DLD1 (cell line): ENCODE measurements at regions not wholly inside any gene's neighbourhood (a gene's known extent, or its start where the extent isn't known, plus 50 kb on each side); places are given as distances from the start of the nearest gene placed in this dataset.

Experiments used
- in situ Hi-C: cut with HindIII; loops from 2 replicates; pipeline ENCODE4 v1.10.0; 2017; ENCODE audit warnings: low sequenced_read_pairs

DNA sequence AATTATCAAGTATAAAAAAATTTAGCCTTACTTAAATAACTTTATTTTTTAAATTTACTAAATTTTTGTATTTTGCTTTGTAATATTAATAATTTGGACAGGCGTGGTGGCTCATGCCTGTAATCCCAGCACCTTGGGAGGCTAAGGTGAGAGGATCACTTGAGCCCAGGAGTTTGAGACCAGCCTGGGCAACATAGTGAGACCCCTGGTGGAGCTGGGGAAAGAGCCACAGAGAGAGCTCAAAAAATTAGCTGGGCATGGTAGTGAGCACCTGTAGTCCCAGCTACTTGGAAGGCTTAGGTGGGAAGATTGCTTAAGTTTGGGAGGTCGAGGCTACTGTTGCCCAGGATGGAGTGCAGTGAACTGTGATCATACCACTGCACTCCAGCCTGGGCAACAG, 143.5 kb downstream of the B3GNT2 start:
- in situ Hi-C loops = no loop called here

DNA sequence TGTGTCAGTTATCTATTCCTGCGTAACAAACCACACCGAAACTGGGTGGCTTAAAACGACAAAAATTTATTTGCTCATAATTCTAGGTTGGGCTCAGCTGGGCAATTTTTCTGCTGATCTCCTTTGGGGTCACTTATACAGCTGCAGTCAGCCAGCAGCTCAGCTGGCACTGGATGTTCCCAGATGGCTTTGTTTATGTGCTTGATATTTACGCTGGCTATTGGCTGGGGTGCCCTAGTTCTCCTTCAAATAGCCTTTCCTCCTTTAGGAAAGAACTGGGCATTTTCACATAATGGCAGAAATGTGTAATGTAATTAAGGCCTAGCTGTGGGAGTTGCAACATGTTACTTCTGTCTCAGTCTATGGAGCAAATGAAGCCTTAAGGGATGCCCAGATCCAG, 142.2 kb downstream of the B3GNT2 start:
- in situ Hi-C loops = no loop called here

DNA sequence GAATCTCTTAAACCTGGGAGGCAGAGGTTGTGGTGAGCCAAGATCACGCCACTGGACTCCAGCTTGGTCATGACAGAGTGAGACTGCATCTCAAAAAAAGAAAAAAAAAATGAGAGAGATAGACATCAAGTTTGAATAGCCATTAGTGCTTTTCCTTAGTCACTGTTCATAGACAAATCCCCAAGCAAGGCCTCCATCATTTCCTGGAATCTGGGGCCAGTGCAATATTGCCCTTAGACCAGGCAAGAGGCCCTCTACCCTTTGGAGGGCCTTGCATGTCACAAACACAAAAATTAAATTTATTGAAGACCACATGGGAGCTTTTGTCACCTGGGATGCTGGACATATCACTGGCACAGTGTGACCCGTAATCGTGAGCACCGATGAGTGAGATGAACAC, 141.5 kb downstream of the B3GNT2 start:
- in situ Hi-C loops = no loop called here

DNA sequence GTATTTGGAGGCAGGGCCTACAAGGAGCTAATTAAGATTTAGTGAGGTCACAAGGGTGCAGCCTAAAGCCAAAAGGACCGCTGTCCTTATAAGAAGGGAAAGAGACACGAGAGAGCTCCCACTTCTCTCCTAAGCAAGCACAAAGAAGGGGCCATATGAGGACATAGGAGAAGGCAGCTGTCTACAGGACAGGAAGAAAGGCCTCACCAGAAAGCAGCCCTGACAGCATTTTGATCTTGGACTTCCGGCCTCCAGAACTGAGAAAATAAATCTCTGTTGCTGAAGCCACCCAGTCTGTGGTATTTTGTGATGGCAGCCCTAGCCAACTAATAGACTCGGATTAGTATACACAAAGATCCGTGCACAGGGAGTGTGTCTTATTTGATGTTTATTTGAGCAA, 139.7 kb downstream of the B3GNT2 start:
- in situ Hi-C loops = no loop called here

DNA sequence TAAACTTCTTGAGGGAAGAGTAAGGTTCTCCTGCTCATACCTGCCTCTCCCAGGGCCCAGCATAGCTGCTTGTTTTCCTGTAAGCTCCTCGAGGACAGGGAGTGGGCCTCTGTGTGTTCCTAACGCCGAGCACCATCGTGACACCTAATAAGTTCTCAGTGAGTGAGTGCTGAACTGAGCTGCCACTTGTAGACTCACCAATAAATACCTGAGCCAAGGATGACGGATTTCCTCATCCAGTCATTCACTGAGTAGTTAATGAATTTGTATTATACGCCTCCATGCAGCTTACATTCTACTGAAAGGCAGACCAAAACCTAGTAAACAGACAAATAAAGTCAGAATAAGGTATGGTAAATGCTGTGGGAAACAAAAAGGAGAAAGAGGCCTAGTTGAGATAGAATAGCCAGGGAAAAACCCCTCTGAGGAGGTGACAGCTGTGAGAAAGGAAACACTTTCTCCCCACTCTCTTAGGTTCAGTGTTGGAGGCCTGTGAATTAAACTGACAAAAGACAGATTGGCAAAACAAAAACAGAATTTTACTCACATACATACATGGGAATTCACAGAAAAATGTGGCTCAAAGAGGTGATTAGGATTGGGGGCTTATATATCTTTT, 138.6 kb downstream of the B3GNT2 start:
- in situ Hi-C loops = loop anchor here (5.0 kb wide), 1 partner anchor 97 kb away; no protein-coding TSS in a partner anchor

DNA sequence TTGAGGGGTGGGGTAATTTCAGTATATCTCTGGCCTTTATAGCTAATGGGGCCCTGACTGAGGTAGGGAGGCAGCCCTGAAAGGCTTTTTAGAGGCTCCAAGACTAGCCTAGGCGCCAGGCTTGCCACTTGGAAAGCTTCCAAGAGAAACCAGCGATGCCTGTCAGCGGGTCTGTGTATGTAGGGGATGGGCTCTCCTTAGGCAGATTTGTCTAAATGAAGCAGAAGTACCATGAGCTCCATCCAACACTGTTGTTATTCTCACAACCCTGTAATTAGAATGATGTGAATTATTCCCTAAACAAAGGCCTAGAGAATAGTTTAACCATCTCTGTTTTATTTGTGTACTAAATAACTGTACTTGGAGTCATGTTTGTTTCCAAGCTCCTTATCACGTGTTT, 138.1 kb downstream of the B3GNT2 start:
- in situ Hi-C loops = loop anchor here (5.0 kb wide), 1 partner anchor 97 kb away; no protein-coding TSS in a partner anchor

DNA sequence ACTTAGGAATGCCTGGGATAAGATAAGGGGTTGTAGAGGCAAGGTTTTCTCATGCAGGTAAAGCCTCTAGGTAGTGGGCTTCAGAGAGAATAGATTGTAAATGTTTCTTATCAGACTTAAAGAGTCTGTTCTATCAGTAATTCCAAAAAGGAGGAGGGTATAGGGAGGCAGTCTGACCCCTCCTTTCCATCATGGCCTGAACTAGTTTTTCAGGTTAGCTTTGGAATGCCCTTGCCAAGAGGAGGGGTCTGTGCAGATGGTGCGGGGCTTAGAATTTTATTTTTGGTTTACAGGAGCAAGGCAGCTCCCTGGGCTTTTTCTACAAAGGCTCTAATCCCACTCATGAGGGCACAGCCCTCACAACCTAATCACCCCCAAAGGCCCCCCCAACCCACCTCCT, 135.0 kb downstream of the B3GNT2 start:
- in situ Hi-C loops = loop anchor here (5.0 kb wide), 1 partner anchor 94 kb away; no protein-coding TSS in a partner anchor

DNA sequence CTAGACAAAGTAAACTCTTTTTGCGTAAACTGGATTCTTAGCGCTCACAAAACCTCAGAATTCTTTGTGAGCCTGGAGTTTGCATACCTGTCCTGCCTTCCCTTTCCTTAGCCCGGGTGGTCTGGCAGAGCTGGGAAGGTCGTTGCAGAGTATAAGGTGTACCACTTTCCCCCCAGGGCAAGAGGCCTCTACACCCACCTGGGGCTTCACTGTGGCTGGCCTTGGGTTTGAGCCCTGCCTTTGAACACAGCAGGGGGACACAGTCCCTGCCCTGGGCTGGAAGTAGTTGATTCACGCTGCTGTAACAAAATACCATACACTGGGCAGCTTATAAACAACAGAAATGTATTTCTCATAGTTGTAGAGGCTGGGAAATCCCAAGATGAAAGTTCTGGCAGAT, 133.9 kb downstream of the B3GNT2 start:
- in situ Hi-C loops = loop anchor here (5.0 kb wide), 1 partner anchor 92 kb away; no protein-coding TSS in a partner anchor

DNA sequence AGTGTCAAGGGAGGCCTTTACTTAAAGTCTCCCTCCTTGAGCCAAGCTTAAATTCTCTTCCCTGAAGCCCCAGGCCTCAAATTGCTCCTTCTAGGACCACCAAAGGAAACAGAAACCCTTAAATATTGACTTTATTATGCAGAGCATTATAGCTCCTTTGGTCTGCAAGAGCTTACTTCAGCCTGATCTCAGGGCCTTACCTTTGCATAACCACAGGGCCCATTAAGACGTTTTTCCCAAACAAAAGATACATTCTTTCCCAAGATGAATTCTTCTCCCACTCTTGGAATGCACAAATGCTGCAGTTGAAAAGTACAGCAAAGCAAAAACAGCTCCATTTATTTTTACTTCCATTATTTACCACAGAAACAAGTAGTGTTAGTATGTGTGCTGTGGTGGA, 130.8 kb downstream of the B3GNT2 start:
- in situ Hi-C loops = no loop called here

DNA sequence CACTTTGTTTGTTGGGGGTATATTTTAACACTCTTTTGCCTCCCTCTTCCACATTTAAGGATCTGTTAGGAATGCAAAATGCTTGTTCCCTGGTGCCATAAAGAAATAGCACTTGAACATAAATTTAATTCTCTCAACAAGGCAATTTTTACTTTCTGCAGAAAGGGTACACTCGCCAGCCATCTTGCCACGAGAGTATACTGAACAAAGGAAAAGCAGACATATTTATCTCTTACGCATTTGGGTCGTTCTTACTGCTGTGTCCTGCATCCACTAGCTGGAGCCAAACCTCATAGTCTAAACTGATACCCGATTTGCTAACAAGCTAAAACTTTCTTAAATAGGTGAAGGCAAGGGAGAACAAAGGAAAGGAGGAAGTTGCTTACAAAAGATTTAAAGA, 129.5 kb downstream of the B3GNT2 start:
- in situ Hi-C loops = no loop called here

DNA sequence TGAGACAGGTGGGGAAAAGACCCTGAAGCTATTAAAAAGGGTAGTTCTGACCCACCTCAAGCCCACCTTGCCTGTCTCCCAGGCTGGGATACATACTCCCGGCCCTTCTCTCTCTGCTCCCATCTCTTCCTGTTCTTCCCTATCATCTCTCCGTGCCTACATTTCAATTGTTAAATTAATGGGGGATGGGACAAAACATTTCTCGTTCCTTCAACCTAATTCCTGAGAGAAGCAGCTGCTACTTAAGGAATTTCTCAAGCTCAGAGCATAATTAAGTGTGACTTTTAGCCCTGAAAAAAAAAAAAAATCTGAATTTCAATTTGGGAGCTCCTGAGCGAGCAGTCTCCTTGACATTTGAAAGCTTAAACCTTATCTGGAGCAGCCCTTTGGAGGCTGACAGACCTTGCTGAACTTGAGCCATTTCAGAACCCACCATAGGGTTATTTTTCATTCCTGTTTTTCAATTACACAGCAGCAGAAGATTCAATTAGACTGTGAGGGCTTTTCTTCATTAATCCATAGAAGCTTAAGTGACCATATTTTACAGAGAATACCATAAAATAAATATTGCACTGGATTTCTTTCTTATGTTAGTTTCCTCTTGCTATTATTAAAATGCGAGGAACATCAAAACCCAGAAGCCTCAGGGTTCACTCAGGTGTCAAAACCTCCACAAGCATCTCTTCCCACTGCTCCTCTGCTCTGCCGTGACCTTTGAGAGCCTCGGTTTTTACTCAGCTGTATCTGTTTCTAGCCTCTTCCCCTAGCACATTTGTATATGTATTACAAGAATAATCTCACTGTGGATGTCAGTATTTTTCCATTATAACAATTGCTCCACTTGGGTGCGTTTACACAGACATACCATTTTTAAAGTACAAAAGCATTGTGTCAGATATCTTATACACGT, 125.7 kb downstream of the B3GNT2 start:
- in situ Hi-C loops = loop anchor here (5.0 kb wide), 1 partner anchor 64 kb away; no protein-coding TSS in a partner anchor

DNA sequence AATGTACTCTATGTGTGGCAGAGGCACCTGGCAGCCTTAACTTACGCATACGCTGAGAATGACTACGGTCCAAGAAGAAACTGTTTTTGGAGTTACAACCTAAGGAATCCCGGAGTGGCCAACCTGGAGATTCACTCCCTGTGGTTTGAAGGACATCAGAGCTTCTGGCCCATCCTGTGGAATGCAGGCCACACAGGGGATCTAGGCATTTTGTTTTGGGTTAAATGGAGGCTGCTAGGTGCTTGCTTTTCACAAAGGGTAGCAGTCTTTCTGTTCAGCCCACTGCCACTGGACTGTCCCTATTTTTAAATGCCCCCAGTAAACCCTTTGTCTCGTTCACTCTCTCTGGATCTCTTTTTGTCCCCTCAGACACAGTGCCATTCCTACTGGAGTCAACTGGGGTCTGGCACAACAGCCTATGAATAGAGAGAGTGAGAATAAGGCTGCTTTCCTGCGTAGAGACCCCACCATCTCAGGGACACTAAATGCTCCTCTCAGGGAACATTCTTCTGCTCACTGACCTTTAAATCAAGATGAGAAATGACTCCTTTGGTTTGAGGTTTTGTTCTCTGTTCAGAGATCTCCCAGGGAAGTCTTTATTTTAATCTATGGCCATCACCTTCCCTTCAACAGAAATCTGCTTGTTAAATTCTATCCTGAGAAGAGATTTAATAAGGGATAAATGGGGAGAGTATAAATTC, 124.9 kb downstream of the B3GNT2 start:
- in situ Hi-C loops = loop anchor here (5.0 kb wide), 1 partner anchor 64 kb away; no protein-coding TSS in a partner anchor

DNA sequence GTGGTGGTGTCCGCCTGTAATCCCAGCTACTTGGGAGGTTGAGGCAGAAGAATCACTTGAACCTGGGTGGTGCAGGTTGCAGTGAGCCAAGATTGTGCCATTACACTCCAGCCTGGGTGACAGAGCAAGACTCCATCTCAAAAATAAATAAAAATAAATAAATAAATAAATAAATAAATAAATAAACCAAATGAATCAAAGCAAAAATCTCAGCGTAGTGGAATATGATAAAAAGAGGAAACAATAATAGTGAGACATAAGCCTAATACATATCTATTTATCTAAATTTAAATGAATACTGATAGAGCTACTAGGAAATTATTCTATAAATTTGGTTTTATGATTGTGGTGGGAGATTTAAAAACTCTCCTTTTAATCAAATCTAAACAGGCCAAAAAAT, 124.2 kb downstream of the B3GNT2 start:
- in situ Hi-C loops = loop anchor here (5.0 kb wide), 1 partner anchor 63 kb away; no protein-coding TSS in a partner anchor

DNA sequence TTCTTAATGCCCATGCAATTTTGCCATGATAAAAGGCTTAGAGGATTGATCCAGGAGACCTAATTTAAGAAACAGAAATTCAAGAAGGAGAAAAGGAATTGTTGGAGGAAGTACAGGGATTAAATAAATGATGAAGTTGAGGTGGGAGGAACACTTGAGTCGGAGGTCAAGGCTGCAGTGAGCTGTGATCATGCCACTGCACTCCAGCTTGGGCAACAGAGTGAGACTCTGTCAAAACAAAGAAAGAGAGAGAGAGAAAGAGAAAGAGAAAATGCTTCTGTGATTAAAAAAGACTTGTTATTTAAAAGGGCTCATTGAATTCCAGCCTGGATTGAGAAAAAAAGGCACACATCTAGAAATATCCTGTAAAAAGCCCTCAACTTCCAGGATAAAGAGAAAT, 123.2 kb downstream of the B3GNT2 start:
- in situ Hi-C loops = no loop called here

DNA sequence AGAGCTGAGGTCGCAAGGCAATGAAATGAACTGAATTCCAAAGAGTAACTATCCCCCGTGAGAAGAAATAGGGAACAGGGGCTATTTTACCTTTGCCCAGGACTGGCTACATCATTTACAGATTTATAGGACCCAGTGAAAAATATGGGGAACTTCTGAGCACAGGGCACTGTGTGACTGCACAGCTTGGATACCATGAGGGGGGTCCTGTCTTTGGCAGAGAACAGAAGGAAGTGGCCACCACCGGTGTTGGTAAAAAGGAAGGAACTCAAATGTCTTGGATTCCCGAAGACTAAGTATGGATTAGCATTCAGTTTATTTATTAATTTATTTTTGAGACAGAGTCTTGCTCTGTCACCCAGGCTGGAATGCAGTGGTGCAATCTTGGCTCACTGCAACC, 119.6 kb downstream of the B3GNT2 start:
- in situ Hi-C loops = no loop called here

DNA sequence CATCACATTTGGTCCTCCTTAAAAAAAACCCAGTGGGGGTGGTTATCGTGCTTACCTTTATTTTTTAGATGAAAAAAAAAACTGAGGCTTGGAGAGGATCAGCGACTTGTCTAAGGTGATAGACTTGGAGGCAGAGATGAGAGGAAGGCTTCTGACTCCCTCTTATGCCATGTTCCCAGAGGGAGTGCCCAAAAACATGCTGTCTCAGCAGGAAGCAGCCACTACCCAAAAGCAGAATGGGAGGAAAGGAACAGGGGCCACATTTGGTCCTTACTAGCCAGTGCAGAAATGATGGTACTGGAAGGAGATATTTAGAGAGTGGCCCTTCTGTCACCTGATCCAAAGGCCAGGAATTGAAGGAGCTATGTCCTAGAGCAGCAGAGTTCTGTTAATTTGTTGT, 118.4 kb downstream of the B3GNT2 start:
- in situ Hi-C loops = no loop called here

DNA sequence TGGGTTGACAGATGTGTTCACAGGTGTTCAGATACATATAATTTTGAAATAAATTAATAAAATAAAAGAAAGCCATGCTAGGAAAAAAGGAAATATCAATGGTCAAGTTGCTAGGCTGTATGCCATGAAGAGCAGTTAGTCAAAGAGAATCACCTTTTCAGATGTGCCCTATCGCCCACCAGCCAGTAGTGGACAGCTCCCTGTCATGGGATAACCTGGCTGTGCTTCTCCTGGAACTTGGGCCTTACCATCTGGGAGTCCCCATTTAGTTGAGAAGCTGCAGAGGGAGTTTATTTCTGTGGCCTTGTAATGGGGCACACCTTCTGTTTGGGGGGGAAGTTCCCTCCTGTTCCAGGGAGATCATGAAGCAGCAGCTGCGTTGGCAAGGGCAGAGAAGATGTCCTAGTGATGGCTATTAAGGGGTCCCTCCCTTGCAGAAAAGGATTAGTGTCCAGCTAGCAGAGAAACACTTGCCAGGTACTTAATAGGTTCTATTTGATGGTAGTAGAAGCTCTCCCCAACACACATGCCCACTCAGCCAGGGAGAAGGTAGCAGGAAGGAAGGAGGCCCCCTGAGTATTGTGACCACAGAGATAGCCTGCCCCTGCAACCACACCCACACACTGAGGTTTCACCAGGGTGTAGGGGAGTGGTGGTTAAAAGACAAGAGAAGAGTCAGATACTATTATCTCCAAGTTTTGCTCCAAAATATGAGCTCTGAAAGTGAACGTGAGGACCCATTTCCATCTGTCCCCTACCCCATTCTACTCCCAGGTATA, 117.7 kb downstream of the B3GNT2 start:
- in situ Hi-C loops = no loop called here

DNA sequence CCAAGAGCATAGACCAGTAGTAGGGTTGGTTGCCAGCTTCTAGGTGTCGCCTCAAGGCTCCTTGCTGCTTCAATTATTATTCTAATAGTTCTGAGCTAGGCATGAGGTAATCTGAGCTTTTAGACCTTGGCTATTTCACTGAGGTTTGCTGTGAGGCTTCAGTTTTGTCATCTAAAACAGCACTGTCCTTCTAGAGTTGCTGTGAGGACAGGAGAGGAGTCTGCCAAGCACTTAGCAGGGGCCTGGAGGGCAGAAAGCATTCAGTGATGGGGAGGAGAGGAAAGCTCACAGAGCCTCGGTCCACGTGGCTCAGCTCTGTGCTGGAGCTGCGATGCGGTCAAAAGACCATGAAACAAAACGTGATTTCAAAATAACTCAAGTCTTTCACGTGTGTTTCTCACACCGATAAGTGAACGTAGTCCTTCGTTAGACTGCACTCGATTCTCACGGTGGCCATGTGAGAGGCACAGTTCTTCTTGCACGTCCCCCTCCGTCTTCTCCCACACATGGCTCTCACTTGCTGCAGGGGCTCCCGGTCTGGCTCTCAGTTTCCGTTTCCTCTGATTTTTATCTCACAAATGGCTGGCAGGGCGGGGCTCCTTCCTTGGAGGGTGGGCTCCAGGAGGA, 113.7 kb downstream of the B3GNT2 start:
- in situ Hi-C loops = no loop called here

DNA sequence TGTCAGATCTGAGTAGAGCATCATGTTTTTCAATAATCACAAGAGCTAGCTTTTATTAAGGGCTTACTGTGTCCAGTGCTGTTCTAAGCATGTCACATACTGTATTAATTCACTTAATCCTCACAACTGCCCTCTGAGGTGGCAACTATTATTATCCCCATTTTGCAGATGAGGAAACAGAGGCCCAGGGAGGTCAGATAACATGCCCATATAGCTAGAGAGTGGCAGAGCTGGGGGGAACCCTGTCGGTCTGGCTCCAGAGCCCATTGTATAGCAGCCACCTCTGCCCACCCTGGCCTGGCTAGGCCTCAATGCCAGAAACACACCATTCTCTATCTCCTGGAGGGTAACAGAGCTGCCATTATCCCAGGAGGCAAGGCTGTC, 113.2 kb downstream of the B3GNT2 start:
- in situ Hi-C loops = no loop called here
